ENCODE measurements at regions not wholly inside any gene's neighbourhood (a gene's known extent, or its start where the extent isn't known, plus 50 kb on each side); places are given as distances from the start of the nearest gene placed in this dataset.

DNA sequence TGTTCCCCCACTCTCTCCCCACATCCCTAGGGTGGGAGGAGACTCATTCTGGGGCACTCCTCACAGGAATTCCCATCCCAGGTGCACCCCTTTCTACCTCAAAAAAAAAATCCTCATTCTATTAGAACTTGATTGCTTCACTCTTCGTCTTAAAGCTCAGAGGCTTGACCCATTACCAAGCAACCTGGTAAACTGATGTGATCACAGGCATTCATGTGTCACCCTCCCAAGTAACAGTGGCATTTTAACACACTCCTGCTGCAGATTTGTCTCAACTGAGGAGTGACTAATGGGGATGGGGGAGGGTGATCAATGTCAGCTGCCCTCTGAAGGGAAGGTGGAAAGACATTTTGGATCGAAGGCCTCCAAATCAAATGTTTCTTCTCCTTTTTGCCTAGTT, 78.1 kb upstream of the PTHLH start:
- TF ChIP-seq, protein P1, sequence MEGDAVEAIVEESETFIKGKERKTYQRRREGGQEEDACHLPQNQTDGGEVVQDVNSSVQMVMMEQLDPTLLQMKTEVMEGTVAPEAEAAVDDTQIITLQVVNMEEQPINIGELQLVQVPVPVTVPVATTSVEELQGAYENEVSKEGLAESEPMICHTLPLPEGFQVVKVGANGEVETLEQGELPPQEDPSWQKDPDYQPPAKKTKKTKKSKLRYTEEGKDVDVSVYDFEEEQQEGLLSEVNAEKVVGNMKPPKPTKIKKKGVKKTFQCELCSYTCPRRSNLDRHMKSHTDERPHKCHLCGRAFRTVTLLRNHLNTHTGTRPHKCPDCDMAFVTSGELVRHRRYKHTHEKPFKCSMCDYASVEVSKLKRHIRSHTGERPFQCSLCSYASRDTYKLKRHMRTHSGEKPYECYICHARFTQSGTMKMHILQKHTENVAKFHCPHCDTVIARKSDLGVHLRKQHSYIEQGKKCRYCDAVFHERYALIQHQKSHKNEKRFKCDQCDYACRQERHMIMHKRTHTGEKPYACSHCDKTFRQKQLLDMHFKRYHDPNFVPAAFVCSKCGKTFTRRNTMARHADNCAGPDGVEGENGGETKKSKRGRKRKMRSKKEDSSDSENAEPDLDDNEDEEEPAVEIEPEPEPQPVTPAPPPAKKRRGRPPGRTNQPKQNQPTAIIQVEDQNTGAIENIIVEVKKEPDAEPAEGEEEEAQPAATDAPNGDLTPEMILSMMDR (IDR thresholded peaks at IDR 0.05): no peak
- no peak for TF ChIP-seq POLR2A (IDR thresholded peaks at IDR 0.05)

All from testis (tissue), 2 donors.